HG03521 (cell line): ENCODE measurements at regions not wholly inside any gene's neighbourhood (a gene's known extent, or its start where the extent isn't known, plus 50 kb on each side); places are given as distances from the start of the nearest gene placed in this dataset.

Source experiments
- ATAC-seq: cut with Tn5 transposase; IDR thresholded peaks from one replicate; pipeline ENCODE4 v1.9.1; 2021; ENCODE audit warnings: mild to moderate bottlenecking, moderate library complexity; ENCODE audit not compliant: unreplicated experiment

DNA sequence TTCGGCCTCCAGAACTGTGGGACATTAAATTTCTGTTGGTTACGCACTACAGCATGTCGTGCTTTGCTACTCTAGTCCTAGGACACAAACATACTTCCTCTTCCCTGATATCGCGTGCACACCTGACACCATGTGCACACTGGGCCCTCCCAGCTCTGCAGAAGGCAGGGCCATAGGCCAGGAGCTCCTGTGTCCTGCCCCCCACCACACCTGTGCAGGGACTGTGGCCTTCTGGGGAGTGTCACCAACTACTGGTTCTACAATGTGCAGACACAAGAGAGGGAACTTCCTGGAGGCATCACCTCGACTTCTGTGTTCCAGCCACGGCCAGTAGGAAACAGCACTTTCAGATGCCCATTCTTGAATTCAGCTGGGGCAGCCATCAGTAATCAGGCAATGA, 646.4 kb upstream of the MGMT start:
- no peak for ATAC-seq

DNA sequence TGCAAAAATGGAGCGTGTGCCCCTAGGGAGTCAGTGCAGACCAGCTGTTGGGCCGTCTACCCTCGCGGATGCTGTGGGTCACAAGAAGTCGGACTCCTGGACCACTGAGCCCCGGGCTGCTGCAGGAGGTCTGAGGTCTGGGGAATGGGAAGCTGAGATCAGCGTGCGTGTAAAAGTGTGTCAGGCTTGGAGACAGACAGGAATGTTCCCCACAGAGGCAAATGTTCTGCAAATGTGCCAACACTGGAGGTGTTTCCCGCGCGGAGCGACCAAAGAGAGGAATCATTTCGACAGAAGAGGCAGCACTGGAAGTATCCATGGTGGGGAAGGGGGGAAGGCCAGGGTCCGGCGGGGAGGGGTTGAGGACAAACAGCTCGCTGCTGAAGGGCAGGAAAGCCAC, 643.8 kb upstream of the MGMT start:
- ATAC-seq = no peak

DNA sequence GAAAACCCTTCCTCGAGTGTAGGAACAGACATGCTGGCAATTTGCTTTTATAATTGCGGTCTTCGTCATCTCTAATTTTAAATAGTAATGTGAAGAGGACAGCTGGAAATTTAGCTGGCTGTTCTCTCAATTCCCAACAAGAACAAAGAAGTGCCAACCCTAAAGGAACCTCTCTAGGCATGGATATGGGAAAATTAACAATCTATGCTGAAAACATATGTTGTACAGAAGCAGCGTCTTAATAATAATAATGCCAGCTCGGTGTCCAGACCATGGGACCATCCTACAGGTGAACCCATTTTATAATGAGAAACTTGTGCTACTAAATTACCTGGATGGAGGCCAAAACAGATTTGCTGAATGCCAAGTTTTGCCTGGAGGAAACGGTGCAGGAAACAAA, 641.4 kb upstream of the MGMT start:
- ATAC-seq = no peak

DNA sequence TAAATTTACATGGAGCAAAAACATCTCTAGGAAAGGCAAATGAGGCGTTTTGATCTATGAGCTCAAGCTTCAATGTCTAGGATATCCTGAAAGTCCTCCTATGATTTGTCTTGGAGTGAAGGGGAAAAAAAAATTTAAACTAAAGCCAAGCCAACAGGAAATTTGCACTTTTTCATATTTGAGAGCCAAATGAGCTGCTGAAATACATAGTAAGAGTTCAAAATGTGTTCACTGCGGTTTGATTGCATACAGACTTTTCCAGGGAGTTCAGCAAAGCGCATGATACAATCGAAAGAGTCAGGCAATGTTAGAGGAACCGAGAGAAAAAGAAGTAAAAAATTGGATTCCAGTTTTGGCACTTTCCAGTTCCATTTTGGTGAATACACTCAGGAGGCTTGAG, 633.4 kb upstream of the MGMT start:
- no peak for ATAC-seq

GRCh38 chr10:128835361-128835760, 631.7 kb upstream of the MGMT start:
- ATAC-seq = no peak

- no peak for ATAC-seq
Observed at GRCh38 chr10:128837478-128837877, 629.6 kb upstream of the MGMT start.

DNA sequence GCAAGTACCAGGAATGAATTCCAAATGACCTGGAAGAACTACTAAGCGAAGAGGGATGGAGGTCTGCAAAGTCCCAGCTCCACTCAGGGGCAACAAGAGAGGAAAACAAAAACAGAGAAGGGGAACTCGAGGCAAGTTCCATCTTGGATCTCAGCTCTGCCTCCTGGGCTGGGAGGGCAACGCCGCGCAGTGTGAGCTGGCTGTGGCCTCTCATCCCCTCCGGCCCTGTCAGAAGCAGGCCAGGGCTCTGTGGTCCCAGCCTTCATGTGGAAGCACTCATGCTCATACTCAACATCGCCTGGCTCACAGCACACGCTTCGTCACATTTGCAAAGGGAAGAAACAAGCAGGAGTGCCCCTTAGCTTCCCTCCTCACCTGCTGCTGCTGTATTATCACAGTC, 627.9 kb upstream of the MGMT start:
- no peak for ATAC-seq

GRCh38 chr10:128839701-128840100, 627.3 kb upstream of the MGMT start:
- ATAC-seq = no peak

DNA sequence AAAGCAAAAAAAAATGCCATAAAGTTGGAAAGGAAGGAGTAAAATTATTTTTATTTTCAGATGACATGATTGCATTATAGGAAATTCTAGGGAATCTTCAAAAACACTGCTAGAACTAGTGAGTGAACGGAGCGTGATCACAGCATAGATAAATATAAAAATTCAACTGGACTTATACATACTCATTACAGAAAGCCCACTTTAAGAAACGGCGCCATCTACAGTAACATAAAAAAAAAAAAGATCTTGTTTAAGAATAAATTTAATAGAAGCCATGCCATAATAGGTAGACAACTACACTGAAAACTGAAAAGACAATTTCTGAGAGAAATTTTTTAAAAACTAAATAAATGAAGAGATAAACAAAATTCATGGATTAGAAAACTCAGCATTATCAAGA, 623.1 kb upstream of the MGMT start:
- ATAC-seq = no peak

DNA sequence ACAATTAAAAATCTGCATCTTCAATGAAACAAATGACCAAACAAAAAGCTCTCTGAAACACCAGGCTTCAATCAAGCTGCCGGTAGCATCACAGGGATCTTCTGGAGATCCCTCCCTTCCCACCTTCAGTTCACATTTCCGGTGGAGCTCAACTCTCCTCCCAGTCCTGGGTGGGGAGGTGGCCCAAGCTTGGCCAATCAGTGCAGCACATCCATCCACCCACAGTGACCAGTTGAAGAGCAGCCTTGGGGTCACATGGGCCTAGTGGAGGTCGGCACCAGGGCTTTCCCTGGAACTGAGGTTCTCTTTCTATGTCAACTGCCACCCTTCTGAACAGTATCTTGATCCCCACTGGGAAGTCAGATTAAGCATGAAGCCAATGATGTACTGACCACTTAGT, 620.1 kb upstream of the MGMT start:
- no peak for ATAC-seq

- no peak for ATAC-seq
Observed at GRCh38 chr10:128848810-128849209, 618.2 kb upstream of the MGMT start.

DNA sequence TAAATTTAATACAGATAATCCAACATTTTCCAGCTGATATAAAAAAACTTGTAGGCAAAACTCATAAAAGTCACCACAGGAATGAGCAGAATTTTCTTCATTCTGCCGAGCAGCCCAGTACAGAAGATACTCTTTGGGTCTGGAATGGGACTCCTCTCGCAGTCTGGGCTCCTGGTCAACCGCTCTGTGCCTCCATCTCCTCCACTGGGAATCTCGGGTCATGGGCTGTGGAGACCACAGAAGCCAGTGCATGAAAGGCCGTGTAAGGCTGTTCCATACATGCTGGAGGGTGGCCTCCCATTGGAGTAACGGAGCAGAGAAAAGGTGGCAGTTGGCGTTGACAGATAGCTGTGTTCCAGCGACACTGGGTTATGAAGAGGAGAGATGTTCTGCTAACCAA, 616.4 kb upstream of the MGMT start:
- no peak for ATAC-seq

GRCh38 chr10:128851281-128851680, 615.8 kb upstream of the MGMT start:
- ATAC-seq = no peak

- ATAC-seq = no peak
Observed at GRCh38 chr10:128851726-128852125, 615.3 kb upstream of the MGMT start.

DNA sequence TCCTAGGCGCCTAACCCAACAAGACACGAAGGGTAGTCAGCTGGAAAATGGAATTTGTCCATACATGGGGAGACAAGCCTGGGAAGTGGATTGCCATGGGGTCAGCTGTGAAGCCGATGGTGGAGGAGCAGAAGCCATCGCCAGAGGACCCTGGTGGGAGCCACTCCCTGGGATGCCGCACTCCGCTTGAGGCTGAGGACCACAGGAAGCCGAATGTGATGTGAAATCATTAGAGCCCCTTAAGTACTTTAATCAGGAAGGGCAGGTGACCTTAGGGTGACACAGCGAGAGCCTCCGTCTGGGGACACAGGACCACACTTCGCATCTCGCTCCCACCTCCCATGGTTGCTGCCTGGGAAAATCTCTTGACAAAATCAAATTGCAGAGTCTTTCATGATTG, 614.6 kb upstream of the MGMT start:
- ATAC-seq = no peak

DNA sequence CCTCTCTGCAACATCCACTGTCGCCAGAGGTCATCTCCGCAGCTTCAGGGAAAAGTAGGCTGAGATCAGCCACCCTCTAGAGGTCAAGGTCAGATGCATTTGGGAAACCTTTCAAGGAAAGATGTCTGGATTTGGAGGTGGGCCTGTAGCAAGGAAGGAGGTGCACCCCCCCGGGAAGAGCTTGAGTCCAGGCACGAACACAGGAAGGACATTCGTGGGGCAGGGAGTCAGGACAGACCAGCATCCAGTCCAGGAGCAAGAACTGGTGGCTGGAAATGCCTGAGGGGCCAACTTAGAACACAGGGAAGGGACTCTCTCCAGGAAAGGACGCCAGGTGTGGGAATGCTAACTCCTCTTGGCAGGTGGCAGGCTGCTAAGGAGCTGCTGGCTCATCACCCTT, 614.1 kb upstream of the MGMT start:
- no peak for ATAC-seq

- no peak for ATAC-seq
Observed at GRCh38 chr10:128853537-128853936, 613.5 kb upstream of the MGMT start.

GRCh38 chr10:128854204-128854603, 612.8 kb upstream of the MGMT start:
- no peak for ATAC-seq

- ATAC-seq = no peak
Observed at GRCh38 chr10:128854963-128855362, 612.1 kb upstream of the MGMT start.

DNA sequence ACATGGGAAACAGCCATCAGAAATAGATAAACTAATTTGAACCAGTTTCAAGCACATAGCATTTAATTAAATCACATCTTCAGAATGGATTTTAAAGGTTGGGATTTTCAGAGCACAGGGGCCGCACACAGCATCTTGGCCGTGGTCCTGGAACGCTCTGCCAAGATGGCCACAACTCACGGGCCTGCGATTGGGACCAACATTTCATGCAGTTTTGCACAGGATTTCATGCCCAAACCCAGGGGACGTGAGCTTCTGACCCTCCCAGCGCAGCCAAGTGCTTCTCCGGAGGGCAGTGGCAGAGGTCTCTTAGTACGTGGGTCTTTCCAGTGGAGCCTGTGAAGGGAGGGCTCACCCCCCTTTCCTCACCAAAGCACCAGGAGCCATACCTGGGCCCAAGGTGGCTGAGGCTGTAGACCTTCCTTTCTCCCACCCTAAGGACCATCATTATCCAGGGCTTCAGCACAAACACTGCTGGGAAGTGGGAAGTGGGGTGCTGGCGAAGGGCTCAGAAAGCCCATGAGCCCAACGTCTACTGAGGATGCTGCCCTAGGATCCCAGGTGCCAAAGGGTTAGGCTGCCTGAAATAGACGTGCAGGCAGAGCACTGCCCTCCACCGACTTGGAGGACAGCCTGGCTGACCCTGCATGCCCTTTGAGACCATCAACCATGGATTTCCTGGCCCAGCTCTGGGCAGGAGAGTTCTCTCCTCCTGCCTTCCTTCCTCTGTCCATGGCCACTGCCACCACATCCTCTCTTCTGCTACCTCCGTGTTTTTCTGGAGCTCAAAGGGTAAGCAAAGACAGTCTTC, 611.2 kb upstream of the MGMT start:
- ATAC-seq = no peak

- peak; percentile 46 for ATAC-seq
Observed at GRCh38 chr10:128859738-128860386, 607.2 kb upstream of the MGMT start.

DNA sequence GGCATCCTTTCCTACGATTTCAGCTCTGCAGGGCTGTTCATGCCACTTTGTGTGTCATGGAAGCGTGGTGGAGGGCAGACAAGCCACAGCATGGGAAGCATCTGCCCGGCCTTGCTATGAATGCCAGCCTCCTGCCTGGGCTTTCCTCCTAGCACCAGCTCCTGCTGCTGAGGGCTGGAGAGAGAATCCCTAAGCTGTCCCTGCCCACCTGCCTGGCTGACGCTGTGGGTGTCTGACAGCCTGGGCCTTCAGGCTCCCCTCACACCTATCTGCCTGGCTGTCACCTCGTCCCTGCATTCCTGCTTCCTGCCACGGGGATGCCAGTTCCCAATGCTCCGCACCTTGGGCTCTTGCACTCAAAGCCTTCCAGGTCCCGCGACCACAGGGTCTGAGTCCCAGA, 606.5 kb upstream of the MGMT start:
- no peak for ATAC-seq
